B cell (primary cell): ENCODE measurements at regions not wholly inside any gene's neighbourhood (a gene's known extent, or its start where the extent isn't known, plus 50 kb on each side); places are given as distances from the start of the nearest gene placed in this dataset.

Experiments
- ATAC-seq: fragments of 200-7000 bp; cut with Tn5 transposase; one replicate; pipeline ENCODE4 v1.10.0; 2021; ENCODE audit warnings: low read depth, mild to moderate bottlenecking, moderate number of reproducible peaks, moderate library complexity
- CTCF ChIA-PET: fragments of 350-600 bp; sonication (Branson Sonifier 250); formaldehyde crosslinking; loops from one replicate; lab custom pipeline; 2021; ENCODE audit warnings: antibody characterized with exemption, inconsistent platforms; lab: Charles Lee
- POLR2A ChIA-PET: fragments of 350-600 bp; sonication (Branson Sonifier 250); formaldehyde crosslinking; loops from one replicate; lab custom pipeline; 2021; ENCODE audit warnings: antibody characterized with exemption; lab: Charles Lee
- DNase-seq: peaks from one replicate; pipeline ENCODE4 v3.0.0; 2013
- H2AFZ ChIP-seq: 2 replicates; pipeline ENCODE4 v1.6.1; 2012; ENCODE audit warnings: mild to moderate bottlenecking, low read depth, low read length; ENCODE audit not compliant: insufficient read depth, poor library complexity, severe bottlenecking
- H3K27ac ChIP-seq, 2 donors: 1 replicate in 1 of 2; 2 replicates in 1 of 2; pipeline ENCODE4 v1.5.1; 2012 to 2013; ENCODE audit warnings: low read length in 2 of 2, mild to moderate bottlenecking in 2 of 2, moderate library complexity in 1 of 2
- H3K27me3 ChIP-seq, 4 experiments: fragments of 200-600 bp in 1 of 4; sonication (generic) in 1 of 4; replicated peaks in 1 of 4; 1 replicate in 2 of 4; 2 replicates in 2 of 4; pipeline versions ENCODE4 v1.6.1 to v1.7.0; 2013 to 2016; ENCODE audit warnings: low read length in 3 of 4, mild to moderate bottlenecking in 2 of 4, mixed read lengths in 1 of 4, moderate library complexity in 1 of 4; ENCODE audit not compliant: insufficient read depth in 4 of 4, control insufficient read depth in 3 of 4; ENCODE audit errors: control extremely low read depth in 1 of 4
- H3K36me3 ChIP-seq, 2 experiments: replicated peaks in 1 of 2; 1 replicate in 1 of 2; 2 replicates in 1 of 2; pipeline versions ENCODE4 v1.6.1 to v1.7.1; 2013; ENCODE audit warnings: low read length in 1 of 2; ENCODE audit not compliant: insufficient read depth in 2 of 2, control insufficient read depth in 1 of 2; ENCODE audit errors: control extremely low read depth in 1 of 2, extremely low read depth in 1 of 2
- H3K4me1 ChIP-seq, 2 donors: fragments of 200-600 bp in 1 of 2; sonication (generic) in 1 of 2; 1 replicate in 1 of 2; 2 replicates in 1 of 2; pipeline versions ENCODE4 v1.5.1 to v1.6.1; 2013 to 2017; ENCODE audit warnings: low read length in 2 of 2; ENCODE audit not compliant: control insufficient read depth in 2 of 2, insufficient read depth in 2 of 2
- H3K4me2 ChIP-seq: replicated peaks from 2 replicates; pipeline ENCODE3; 2012; ENCODE audit warnings: mild to moderate bottlenecking, low read depth, low read length; ENCODE audit not compliant: poor library complexity, severe bottlenecking
- H3K4me3 ChIP-seq, 5 experiments: fragments of 200-600 bp in 1 of 5; sonication (generic) in 1 of 5; 1 replicate in 3 of 5; 2 replicates in 2 of 5; pipeline versions ENCODE4 v1.5.1 to v1.7.0; 2011 to 2016; ENCODE audit warnings: low read length in 4 of 5, mild to moderate bottlenecking in 4 of 5, low read depth in 2 of 5, control low read depth in 1 of 5, moderate library complexity in 1 of 5; ENCODE audit not compliant: insufficient read depth in 1 of 5; ENCODE audit errors: control extremely low read depth in 1 of 5, extremely low read depth in 1 of 5
- H3K79me2 ChIP-seq: fragments of 200-600 bp; sonication (generic); one replicate; pipeline ENCODE4 v1.6.0; 2016; ENCODE audit warnings: low read length; ENCODE audit not compliant: control insufficient read depth, insufficient read depth
- H3K9ac ChIP-seq: fragments of 200-600 bp; sonication (generic); 2 replicates; pipeline ENCODE4 v1.6.1; 2017; ENCODE audit warnings: mild to moderate bottlenecking, low read length, moderate library complexity
- H3K9me3 ChIP-seq, 3 donors: one replicate each; pipeline versions ENCODE4 v1.6.1 to v1.7.1; 2013; ENCODE audit warnings: low read length in 2 of 3; ENCODE audit not compliant: control insufficient read depth in 2 of 3, insufficient read depth in 1 of 3; ENCODE audit errors: control extremely low read depth in 1 of 3
- H4K20me1 ChIP-seq: 2 replicates; pipeline ENCODE4 v1.6.0; 2012; ENCODE audit warnings: mild to moderate bottlenecking, low read length; ENCODE audit not compliant: insufficient read depth, control insufficient read depth, poor library complexity, severe bottlenecking
- H3K27ac Mint-ChIP-seq: one replicate; pipeline ENCODE4 v1.8.0; 2021; ENCODE audit warnings: mixed read lengths
- H3K27me3 Mint-ChIP-seq: one replicate; pipeline ENCODE4 v1.8.0; 2021; ENCODE audit warnings: mixed read lengths
- H3K4me1 Mint-ChIP-seq: one replicate; pipeline ENCODE4 v1.8.0; 2021; ENCODE audit warnings: mixed read lengths
- H3K4me3 Mint-ChIP-seq: one replicate; pipeline ENCODE4 v1.8.0; 2021; ENCODE audit warnings: mixed read lengths
- H3K9me3 Mint-ChIP-seq: one replicate; pipeline ENCODE4 v1.8.0; 2022; ENCODE audit warnings: mixed read lengths; ENCODE audit not compliant: insufficient read depth
- EZH2 ChIP-seq: IDR thresholded peaks from 2 replicates; pipeline ENCODE4 v1.6.1; 2012; ENCODE audit warnings: borderline replicate concordance, low read depth, mild to moderate bottlenecking, moderate library complexity, low read length; ENCODE audit not compliant: insufficient read depth, poor library complexity, severe bottlenecking
- WGBS: methylation state at CpG from one replicate; pipeline ENCODE4 v1.1.5; 2013; ENCODE audit warnings: missing lambda C conversion rate; ENCODE audit not compliant: insufficient coverage; 5-methylcytosine and 5-hydroxymethylcytosine counted together
- intact Hi-C: fragments of 100-400 bp; cut with micrococcal nuclease; formaldehyde crosslinking; loops from one replicate; pipeline ENCODE4 v1.10.0; 2022
- TF ChIP-seq, protein P1 (sequence below): fragments of 200-600 bp; IDR thresholded peaks from one replicate; pipeline ENCODE4 v1.8.0; 2022; ENCODE audit warnings: antibody characterized with exemption, mild to moderate bottlenecking

DNA sequence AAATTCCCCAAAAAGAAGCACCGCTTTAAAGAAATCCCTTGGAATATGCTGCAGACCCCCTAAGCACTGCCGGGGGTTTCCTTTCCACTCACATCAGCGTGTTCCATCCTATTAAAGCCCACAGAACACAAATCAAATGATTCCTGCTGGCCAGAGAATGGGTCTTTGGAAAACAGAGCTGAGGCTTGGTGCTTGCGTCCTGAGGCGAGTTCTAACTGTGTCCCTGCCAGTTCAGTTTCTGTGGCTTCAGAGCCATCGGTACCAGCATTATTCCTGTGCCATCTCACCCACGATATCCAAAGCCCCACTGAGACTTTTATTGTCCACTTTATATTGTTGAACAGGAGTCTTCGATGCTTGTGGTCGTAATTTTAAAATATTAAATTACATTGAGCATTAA lies 142.0 kb upstream of the SYT13 start:
- Histone ChIP-seq H3K4me2 (no peak overlapping the region), H3K27ac (no peak overlapping the region), H3K4me1 (no peaks in the 10 kb centered on the region), H2AFZ (no peak overlapping the region), H3K27me3 (peaks cover 0 to 9% (median 2%) of the 10 kb centered on the region in 4 experiments), H3K4me3 (no peak overlapping the region), H3K36me3 (no peaks in the 10 kb centered on the region), H3K9me3 (no peaks in the 10 kb centered on the region), H3K9ac (no peak overlapping the region), H3K79me2 (no peaks in the 10 kb centered on the region), H4K20me1 (no peaks in the 10 kb centered on the region)
- no peaks in the 10 kb centered on the region for H3K9me3 Mint-ChIP-seq
- no peaks in the 10 kb centered on the region for H3K4me1 Mint-ChIP-seq
- intact Hi-C loops: no loop called here
- no peak overlapping the region for H3K27ac Mint-ChIP-seq
- ChIA-PET CTCF (no interaction called here), POLR2A (no interaction called here)
- TF ChIP-seq, protein P1, sequence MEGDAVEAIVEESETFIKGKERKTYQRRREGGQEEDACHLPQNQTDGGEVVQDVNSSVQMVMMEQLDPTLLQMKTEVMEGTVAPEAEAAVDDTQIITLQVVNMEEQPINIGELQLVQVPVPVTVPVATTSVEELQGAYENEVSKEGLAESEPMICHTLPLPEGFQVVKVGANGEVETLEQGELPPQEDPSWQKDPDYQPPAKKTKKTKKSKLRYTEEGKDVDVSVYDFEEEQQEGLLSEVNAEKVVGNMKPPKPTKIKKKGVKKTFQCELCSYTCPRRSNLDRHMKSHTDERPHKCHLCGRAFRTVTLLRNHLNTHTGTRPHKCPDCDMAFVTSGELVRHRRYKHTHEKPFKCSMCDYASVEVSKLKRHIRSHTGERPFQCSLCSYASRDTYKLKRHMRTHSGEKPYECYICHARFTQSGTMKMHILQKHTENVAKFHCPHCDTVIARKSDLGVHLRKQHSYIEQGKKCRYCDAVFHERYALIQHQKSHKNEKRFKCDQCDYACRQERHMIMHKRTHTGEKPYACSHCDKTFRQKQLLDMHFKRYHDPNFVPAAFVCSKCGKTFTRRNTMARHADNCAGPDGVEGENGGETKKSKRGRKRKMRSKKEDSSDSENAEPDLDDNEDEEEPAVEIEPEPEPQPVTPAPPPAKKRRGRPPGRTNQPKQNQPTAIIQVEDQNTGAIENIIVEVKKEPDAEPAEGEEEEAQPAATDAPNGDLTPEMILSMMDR: no peak
- TF ChIP-seq EZH2: no peak
- DNase-seq: no peak
- H3K4me3 Mint-ChIP-seq: no peak overlapping the region
- no peak for ATAC-seq
- H3K27me3 Mint-ChIP-seq: peaks cover 47% of the 10 kb centered on the region
- 92% methylated on average over 5 of the region's 9 CpGs for WGBS

GRCh38 chr11:45424411-45425180 lies 138.5 kb upstream of the SYT13 start:
- Mint-ChIP-seq H3K9me3 (peaks cover 3% of the 10 kb centered on the region), H3K4me3 (no peak overlapping the region), H3K27ac (no peak overlapping the region), H3K27me3 (peaks cover 50% of the 10 kb centered on the region), H3K4me1 (no peaks in the 10 kb centered on the region)
- Histone ChIP-seq H3K79me2 (no peaks in the 10 kb centered on the region), H2AFZ (no peak overlapping the region), H3K27ac (no peak overlapping the region), H3K27me3 (peaks cover 0 to 7% (median 3%) of the 10 kb centered on the region in 4 experiments), H3K9ac (no peak overlapping the region), H3K4me3 (no peak overlapping the region), H4K20me1 (no peaks in the 10 kb centered on the region), H3K36me3 (no peaks in the 10 kb centered on the region), H3K9me3 (peaks cover 0 to 2% (median 0%) of the 10 kb centered on the region in 3 donors), H3K4me2 (no peak overlapping the region), H3K4me1 (no peaks in the 10 kb centered on the region)
- ChIA-PET POLR2A (no interaction called here), CTCF (no interaction called here)
- ATAC-seq (no peak), DNase-seq (no peak)
- TF ChIP-seq, protein P1: no peak
- TF ChIP-seq EZH2: no peak
- intact Hi-C loops: no loop called here
- 87% methylated on average over 6 of the region's 9 CpGs for WGBS
